ENCODE measurements at regions not wholly inside any gene's neighbourhood (a gene's known extent, or its start where the extent isn't known, plus 50 kb on each side); places are given as distances from the start of the nearest gene placed in this dataset.

DNA sequence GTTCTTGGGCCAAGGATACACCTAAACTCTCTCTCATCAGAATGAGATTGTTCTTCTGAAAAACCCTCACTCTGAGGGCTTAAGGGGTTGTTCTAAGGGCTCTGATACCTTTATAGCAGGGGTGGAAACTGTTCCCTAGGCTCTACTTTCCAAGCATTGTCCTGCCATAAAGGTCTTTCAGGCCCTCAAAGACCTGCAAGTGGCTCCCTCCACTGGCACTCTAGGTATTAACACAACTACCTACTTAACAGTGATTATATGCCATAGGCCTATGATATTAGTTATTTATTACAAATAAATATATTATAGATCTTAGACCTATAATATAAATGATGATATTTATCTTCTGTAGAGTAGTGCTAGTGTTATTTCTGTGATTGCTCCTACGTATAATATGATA lies 473.7 kb upstream of the RPS6KA3 start:
- CTCF ChIA-PET, result no interaction called here
- TF ChIP-seq, protein P1, sequence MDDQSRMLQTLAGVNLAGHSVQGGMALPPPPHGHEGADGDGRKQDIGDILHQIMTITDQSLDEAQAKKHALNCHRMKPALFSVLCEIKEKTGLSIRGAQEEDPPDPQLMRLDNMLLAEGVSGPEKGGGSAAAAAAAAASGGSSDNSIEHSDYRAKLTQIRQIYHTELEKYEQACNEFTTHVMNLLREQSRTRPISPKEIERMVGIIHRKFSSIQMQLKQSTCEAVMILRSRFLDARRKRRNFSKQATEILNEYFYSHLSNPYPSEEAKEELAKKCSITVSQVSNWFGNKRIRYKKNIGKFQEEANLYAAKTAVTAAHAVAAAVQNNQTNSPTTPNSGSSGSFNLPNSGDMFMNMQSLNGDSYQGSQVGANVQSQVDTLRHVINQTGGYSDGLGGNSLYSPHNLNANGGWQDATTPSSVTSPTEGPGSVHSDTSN (CRISPR knock-in tag; IDR thresholded peaks at IDR 0.05), result no peak
- TF ChIP-seq ZNF571 (tag by site-specific recombination; IDR thresholded peaks at IDR 0.05), result no peak
- no peak for TF ChIP-seq GLIS2 (tag by site-specific recombination; IDR thresholded peaks at IDR 0.05)
- no peaks in the 10 kb centered on the region for H3K9me3 ChIP-seq (ENCODE audit: control insufficient read depth, insufficient read depth, low read depth, low read length)
- POLR2A ChIA-PET, result no interaction called here
- H3K27ac ChIP-seq (ENCODE audit: extremely low read depth, low read depth, low read length), result no peak overlapping the region
- H3K4me1 ChIP-seq (ENCODE audit: control insufficient read depth, insufficient read depth, low read length), result no peaks in the 10 kb centered on the region
- H3K4me3 ChIP-seq (ENCODE audit: low read depth, low read length), result no peak overlapping the region
- no peaks in the 10 kb centered on the region for H3K36me3 ChIP-seq (ENCODE audit: control insufficient read depth in 2 of 2, insufficient read depth in 1 of 2, low read length in 2 of 2)

DNA sequence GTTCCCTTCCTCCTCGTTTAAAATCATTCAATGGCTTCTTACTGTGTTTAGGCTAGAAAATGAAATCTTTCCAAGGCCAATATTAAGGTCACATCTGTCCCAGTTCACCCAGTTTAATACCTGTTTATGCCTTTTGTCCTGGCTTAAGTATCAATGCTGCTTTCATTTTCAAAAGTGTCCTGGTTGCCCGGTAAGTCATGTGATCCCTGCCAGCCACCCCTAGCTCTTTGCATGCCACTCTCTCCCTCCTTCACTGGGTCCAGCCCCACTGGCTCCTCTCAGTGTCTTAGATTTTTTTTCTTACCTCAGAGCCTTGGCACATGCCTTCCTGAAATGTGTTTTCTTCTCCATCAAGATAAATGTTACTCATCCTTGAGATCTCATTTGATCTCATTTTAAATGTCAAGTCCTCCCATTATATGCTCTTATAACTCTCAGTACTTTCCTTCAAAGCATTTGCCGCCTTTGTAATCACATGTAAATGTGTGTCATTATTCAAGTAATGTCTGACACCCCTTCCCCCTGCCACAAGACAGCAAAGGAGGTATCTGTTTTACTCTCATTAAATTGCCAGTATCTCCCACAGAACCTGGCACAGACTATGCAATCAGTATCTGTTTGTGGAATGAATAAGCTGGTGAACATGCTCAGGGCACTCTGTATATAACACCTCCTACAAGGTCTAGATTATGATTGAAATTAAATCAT lies 472.5 kb upstream of the RPS6KA3 start:
- POLR2A ChIA-PET, result no interaction called here

DNA sequence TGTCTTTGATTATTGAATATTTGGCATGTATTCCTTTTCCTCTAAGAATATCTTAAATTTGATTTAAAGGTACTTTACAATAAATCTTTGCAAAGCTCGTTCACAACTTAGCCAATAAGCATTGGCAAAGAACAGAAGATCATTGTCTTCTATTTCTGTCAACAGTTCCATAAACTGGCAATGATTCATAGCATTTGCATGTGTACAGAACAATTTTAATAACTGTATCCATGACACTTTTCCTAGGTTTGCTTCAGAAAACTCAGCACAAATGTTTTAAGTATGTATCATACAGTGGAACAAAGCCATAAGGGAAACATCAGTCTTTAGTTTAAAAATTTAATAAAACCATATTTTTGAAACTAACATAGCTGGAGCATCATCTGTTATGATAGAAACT lies 462.7 kb upstream of the RPS6KA3 start:
- H3K36me3 ChIP-seq (ENCODE audit: control insufficient read depth in 2 of 2, insufficient read depth in 1 of 2, low read length in 2 of 2), result no peaks in the 10 kb centered on the region
- H3K4me1 ChIP-seq (ENCODE audit: control insufficient read depth, insufficient read depth, low read length), result no peaks in the 10 kb centered on the region
- CTCF ChIA-PET, result interaction anchor here (0.9 kb wide), 1 partner anchor 199 kb away, joined by 3 read pairs; no protein-coding TSS in a partner anchor
- TF ChIP-seq, protein P2, sequence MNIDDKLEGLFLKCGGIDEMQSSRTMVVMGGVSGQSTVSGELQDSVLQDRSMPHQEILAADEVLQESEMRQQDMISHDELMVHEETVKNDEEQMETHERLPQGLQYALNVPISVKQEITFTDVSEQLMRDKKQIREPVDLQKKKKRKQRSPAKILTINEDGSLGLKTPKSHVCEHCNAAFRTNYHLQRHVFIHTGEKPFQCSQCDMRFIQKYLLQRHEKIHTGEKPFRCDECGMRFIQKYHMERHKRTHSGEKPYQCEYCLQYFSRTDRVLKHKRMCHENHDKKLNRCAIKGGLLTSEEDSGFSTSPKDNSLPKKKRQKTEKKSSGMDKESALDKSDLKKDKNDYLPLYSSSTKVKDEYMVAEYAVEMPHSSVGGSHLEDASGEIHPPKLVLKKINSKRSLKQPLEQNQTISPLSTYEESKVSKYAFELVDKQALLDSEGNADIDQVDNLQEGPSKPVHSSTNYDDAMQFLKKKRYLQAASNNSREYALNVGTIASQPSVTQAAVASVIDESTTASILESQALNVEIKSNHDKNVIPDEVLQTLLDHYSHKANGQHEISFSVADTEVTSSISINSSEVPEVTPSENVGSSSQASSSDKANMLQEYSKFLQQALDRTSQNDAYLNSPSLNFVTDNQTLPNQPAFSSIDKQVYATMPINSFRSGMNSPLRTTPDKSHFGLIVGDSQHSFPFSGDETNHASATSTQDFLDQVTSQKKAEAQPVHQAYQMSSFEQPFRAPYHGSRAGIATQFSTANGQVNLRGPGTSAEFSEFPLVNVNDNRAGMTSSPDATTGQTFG (tag by site-specific recombination; IDR thresholded peaks at IDR 0.05; ENCODE audit: borderline replicate concordance), result no peak
- TF ChIP-seq, protein P3, sequence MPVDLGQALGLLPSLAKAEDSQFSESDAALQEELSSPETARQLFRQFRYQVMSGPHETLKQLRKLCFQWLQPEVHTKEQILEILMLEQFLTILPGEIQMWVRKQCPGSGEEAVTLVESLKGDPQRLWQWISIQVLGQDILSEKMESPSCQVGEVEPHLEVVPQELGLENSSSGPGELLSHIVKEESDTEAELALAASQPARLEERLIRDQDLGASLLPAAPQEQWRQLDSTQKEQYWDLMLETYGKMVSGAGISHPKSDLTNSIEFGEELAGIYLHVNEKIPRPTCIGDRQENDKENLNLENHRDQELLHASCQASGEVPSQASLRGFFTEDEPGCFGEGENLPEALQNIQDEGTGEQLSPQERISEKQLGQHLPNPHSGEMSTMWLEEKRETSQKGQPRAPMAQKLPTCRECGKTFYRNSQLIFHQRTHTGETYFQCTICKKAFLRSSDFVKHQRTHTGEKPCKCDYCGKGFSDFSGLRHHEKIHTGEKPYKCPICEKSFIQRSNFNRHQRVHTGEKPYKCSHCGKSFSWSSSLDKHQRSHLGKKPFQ (tag by site-specific recombination; IDR thresholded peaks at IDR 0.05), result no peak
- TF ChIP-seq BCL11B (tag by site-specific recombination; IDR thresholded peaks at IDR 0.05; ENCODE audit: low read depth), result no peak
- TF ChIP-seq, protein P4, sequence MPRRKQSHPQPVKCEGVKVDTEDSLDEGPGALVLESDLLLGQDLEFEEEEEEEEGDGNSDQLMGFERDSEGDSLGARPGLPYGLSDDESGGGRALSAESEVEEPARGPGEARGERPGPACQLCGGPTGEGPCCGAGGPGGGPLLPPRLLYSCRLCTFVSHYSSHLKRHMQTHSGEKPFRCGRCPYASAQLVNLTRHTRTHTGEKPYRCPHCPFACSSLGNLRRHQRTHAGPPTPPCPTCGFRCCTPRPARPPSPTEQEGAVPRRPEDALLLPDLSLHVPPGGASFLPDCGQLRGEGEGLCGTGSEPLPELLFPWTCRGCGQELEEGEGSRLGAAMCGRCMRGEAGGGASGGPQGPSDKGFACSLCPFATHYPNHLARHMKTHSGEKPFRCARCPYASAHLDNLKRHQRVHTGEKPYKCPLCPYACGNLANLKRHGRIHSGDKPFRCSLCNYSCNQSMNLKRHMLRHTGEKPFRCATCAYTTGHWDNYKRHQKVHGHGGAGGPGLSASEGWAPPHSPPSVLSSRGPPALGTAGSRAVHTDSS (tag by site-specific recombination; IDR thresholded peaks at IDR 0.05), result no peak
- TF ChIP-seq, protein P1 (CRISPR knock-in tag; IDR thresholded peaks at IDR 0.05), result no peak
- TF ChIP-seq ZBTB21 (tag by site-specific recombination; IDR thresholded peaks at IDR 0.05), result no peak
- TF ChIP-seq, protein P5, sequence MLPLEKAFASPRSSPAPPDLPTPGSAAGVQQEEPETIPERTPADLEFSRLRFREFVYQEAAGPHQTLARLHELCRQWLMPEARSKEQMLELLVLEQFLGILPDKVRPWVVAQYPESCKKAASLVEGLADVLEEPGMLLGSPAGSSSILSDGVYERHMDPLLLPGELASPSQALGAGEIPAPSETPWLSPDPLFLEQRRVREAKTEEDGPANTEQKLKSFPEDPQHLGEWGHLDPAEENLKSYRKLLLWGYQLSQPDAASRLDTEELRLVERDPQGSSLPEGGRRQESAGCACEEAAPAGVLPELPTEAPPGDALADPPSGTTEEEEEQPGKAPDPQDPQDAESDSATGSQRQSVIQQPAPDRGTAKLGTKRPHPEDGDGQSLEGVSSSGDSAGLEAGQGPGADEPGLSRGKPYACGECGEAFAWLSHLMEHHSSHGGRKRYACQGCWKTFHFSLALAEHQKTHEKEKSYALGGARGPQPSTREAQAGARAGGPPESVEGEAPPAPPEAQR (tag by site-specific recombination; IDR thresholded peaks at IDR 0.05), result no peak
- TF ChIP-seq, protein P6, sequence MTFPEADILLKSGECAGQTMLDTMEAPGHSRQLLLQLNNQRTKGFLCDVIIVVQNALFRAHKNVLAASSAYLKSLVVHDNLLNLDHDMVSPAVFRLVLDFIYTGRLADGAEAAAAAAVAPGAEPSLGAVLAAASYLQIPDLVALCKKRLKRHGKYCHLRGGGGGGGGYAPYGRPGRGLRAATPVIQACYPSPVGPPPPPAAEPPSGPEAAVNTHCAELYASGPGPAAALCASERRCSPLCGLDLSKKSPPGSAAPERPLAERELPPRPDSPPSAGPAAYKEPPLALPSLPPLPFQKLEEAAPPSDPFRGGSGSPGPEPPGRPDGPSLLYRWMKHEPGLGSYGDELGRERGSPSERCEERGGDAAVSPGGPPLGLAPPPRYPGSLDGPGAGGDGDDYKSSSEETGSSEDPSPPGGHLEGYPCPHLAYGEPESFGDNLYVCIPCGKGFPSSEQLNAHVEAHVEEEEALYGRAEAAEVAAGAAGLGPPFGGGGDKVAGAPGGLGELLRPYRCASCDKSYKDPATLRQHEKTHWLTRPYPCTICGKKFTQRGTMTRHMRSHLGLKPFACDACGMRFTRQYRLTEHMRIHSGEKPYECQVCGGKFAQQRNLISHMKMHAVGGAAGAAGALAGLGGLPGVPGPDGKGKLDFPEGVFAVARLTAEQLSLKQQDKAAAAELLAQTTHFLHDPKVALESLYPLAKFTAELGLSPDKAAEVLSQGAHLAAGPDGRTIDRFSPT (tag by site-specific recombination; IDR thresholded peaks at IDR 0.05), result no peak
- TF ChIP-seq WT1 (tag by site-specific recombination; IDR thresholded peaks at IDR 0.05), result no peak
- TF ChIP-seq ZNF830 (tag by site-specific recombination; IDR thresholded peaks at IDR 0.05; ENCODE audit: low read depth), result no peak
- no peak overlapping the region for H3K27ac ChIP-seq (ENCODE audit: extremely low read depth, low read depth, low read length)
- H3K4me3 ChIP-seq (ENCODE audit: low read depth, low read length), result no peak overlapping the region
- H3K9me3 ChIP-seq (ENCODE audit: control insufficient read depth, insufficient read depth, low read depth, low read length), result no peaks in the 10 kb centered on the region; the same call in 1 of the 2 replicates
- POLR2A ChIA-PET, result no interaction called here

More for the DNA sequence above, 472.5 kb upstream of the RPS6KA3 start:
- CTCF ChIA-PET, result interaction anchor here (0.6 kb wide), 1 partner anchor 302 kb away, joined by 5 read pairs; no protein-coding TSS in a partner anchor
- H3K4me1 ChIP-seq (ENCODE audit: control insufficient read depth, insufficient read depth, low read length), result no peaks in the 10 kb centered on the region
- no peaks in the 10 kb centered on the region for H3K9me3 ChIP-seq (ENCODE audit: control insufficient read depth, insufficient read depth, low read depth, low read length)
- no peak for TF ChIP-seq ZNF214 (tag by site-specific recombination; IDR thresholded peaks at IDR 0.05; ENCODE audit: borderline replicate concordance)
- no peak for TF ChIP-seq ZNF404 (tag by site-specific recombination; IDR thresholded peaks at IDR 0.05)
- no peaks in the 10 kb centered on the region for H3K36me3 ChIP-seq (ENCODE audit: control insufficient read depth in 2 of 2, insufficient read depth in 1 of 2, low read length in 2 of 2)
- no peak overlapping the region for H3K4me3 ChIP-seq (ENCODE audit: low read depth, low read length)
- H3K27ac ChIP-seq (ENCODE audit: extremely low read depth, low read depth, low read length), result no peak overlapping the region
